GM12892 (cell line): ENCODE measurements at regions not wholly inside any gene's neighbourhood (a gene's known extent, or its start where the extent isn't known, plus 50 kb on each side); places are given as distances from the start of the nearest gene placed in this dataset.

Experiments used
- POLR2A ChIP-seq: IDR thresholded peaks from 2 replicates; pipeline ENCODE4 v1.6.1; 2011; ENCODE audit warnings: low read depth, low read length, control low read depth
- POLR2AphosphoS5 ChIP-seq: IDR thresholded peaks from 2 replicates; pipeline ENCODE4 v1.6.1; 2011; ENCODE audit warnings: low read depth, low read length, control low read depth
- TAF1 ChIP-seq: IDR thresholded peaks from 2 replicates; pipeline ENCODE4 v1.6.1; 2011; ENCODE audit warnings: low read depth, mild to moderate bottlenecking, control low read depth, low read length, borderline replicate concordance

- TF ChIP-seq POLR2AphosphoS5 (no peak), POLR2A (no peak), TAF1 (no peak)
Measured at GRCh38 chr1:59081795-59082194, 215.1 kb upstream of the FGGY start.
